ENCODE measurements at regions not wholly inside any gene's neighbourhood (a gene's known extent, or its start where the extent isn't known, plus 50 kb on each side); places are given as distances from the start of the nearest gene placed in this dataset.
"Not testable (repeated sequence)": the region's sequence is repeated elsewhere in the genome, so short reads cannot be mapped to it uniquely, and the experiment has no call there.

- no peak for DNase-seq
These were observed 169.0 kb upstream of the TSC22D2 start for GRCh38 chr3:150238995-150239619.

DNA sequence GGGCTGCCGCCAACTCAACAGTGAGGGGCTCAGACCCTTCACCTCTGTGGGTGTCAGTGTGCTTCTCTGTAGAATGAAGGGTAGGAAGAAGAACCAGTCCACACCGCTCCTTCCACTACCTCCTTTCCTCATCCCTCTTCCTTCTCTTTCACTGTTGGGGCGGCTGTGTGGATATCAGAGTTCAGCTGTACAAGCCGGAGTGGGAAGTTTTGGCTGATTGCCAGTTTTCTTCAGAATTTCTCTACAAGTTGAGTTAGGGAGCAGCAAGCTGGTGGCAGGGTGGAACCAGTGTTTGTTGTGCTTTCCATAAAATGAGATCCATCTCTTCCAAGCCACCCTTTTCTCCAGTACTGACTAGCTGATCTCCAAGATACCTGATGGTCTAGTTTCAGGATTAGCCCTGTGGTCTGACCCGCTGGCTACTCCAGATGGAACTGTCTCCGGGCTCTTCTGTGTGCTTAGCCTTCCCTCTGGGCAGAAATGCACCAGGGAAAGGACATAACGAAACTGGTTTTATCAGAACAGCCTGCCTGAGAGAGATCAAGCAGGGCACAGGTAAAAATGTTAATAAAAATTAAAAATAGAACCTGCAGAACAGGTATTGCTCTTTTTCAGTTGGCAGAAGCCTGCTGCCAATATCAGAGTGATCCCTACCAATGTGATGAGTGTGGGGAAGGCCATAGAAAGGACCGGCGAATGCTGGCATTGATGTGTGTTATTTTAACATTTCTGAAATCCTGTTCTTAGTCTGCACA lies 169.9 kb upstream of the TSC22D2 start:
- DNase-seq, result no peak

DNA sequence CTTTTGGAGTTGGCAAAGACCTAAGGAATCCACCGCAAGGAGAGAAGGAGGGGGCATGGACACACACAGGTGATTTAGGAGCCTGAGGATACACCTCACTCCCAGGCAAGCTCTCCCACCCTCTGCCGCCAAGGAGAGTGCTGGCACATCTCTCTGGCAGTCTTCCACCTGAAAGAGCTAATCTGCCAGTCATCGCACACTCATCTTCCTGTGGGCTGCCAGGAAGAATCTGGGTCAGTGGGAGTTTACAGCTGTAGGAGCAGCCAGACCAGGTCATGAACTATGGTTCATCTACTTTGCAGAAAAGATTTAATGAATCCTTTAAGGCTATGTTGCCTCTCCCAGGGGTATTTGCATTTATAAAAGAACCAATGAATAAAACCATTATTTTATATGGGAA lies 170.6 kb upstream of the TSC22D2 start:
- DNase-seq, result no peak

- no peak for DNase-seq
These were observed 171.6 kb upstream of the TSC22D2 start for GRCh38 chr3:150236316-150237082.

DNA sequence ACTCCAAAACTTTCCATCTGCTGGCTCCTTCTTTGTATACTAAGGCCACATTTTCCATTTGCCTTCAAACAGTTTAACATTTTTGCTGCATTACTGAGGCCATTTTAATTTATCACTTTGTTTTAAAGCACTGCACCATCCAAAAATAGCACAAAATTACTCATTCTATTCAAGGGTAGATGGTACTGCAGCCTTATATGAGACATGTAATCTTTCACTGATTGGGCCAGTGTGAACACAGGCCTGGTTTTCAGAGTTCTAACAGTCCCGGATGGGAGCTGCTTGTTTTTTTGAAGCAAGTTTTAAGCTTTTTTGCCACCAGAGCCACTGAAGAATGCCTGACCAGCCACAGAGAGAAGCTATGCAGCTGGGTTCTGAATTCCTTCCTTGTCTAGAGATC lies 172.3 kb upstream of the TSC22D2 start:
- DNase-seq, result no peak

DNA sequence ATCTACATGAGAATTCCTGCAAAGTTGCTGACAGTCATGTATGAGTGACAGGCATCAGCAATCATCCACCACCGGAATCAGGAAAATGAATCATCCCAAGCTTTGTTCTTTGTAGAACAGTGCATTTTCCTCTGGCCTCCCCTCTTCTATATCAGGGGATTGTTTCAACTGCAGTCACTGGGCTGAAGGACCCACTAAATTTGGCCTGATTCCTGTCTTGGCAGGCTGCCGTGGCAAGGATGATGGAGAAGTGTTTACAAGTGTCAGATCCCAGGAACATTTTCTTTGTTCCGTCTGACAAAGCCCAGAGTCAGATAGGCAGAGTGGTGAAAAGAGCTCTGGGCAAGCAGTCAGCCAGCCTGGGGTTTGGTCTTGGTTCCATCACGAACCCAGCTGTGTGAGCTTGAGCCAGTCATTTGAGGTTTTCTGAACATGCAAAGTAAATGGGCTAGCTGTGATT lies 175.1 kb upstream of the TSC22D2 start:
- DNase-seq, result no peak

DNA sequence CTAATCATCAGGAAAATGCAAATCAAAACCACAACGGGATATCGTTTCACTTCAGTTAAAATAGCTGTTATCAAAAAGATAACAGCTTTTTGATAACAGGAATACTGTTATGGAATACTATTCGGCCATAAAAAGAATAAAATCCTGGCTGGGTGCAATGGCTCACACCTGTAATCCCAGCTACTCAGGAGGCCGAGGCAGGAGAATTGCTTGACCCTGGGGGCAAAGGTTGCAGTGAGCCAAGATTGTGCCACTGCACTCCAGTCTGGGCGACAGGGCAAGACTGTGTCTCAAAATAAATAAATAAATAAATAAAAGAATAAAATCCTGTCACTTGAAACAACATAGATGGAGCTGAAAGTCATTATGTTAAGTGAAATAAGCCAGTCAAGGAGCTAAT lies 178.1 kb upstream of the TSC22D2 start:
- no peak for DNase-seq

GRCh38 chr3:150228626-150229025 lies 179.5 kb upstream of the TSC22D2 start:
- not testable (repeated sequence) for DNase-seq

DNA sequence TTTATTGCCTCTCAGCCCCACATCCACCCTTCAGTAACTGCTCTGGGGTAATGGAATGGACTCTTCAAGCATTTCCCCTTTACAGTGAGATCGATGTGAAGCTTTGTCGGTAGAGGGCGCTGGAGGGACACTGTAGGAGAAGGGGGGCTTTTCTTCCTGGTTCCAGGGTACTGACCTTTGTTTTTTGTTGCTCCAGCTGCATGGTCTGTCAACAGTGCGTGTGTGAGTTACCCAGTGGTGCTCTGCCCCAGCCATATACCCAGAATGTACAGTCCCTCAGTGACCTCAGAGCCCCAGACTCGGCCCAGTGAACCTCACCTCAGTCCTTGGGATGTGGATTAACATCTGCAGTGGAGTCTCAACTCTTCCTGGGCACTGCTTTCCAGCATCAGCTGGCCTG lies 180.3 kb upstream of the TSC22D2 start:
- DNase-seq, result peak; percentile 80

- no peak for DNase-seq
These were observed 182.1 kb upstream of the TSC22D2 start for GRCh38 chr3:150225986-150226385.

GRCh38 chr3:150223558-150223957 lies 184.5 kb upstream of the TSC22D2 start:
- no peak for DNase-seq

GRCh38 chr3:150222691-150223489 lies 185.2 kb upstream of the TSC22D2 start:
- DNase-seq, result no peak

DNA sequence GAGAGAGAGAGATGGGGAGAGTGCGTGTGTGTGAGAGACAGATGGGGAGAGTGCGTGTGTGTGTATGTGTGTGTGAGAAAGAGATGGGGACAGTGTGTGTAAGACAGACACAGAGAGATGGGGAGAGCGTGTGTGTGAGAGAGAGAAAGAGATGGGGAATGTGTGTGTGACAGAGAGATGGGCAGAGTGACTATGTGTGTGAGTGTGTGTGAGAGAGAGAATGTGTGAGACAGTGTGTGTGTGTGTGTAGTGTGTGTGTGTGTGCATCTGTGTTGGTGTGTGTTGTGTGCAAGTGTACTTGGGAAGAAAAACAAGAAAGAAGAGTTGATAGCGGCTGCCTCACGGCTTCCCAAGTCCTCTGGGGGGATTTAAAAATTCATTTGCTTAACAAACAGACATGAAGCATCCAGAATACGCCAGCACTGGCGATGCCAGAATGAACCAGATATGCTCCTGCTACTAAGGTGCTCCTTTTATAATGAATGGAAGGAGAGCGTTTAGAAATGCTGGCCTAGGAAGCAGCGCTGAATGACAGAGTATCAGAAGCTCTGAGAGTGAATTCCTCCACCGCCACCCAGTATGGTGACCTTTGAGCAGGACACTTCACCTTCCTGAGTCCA lies 186.1 kb upstream of the TSC22D2 start:
- DNase-seq, result no peak

DNA sequence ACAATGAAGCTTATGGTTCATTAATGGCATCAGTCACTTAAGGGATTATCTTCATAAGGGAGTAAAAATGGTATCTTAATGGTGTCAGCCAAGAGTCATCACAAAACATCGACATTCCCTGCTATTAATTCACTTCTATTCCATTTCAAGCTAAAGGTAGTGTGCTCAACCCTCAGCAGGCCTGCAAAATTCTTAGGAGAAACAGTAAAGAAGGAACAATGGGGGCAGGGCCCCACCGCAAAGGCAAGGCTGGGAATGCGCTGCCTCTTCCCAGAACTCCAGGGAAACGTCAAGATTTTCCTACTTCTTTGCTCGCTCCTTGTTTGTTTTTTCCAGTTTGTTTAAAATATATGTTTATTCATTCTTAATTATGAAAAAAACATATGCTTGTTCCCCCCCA lies 187.3 kb upstream of the TSC22D2 start:
- no peak for DNase-seq

GRCh38 chr3:150220041-150220440 lies 188.1 kb upstream of the TSC22D2 start:
- DNase-seq, result no peak

GRCh38 chr3:150218841-150219240 lies 189.3 kb upstream of the TSC22D2 start:
- no peak for DNase-seq

GRCh38 chr3:150218236-150218635 lies 189.9 kb upstream of the TSC22D2 start:
- no peak for DNase-seq

DNA sequence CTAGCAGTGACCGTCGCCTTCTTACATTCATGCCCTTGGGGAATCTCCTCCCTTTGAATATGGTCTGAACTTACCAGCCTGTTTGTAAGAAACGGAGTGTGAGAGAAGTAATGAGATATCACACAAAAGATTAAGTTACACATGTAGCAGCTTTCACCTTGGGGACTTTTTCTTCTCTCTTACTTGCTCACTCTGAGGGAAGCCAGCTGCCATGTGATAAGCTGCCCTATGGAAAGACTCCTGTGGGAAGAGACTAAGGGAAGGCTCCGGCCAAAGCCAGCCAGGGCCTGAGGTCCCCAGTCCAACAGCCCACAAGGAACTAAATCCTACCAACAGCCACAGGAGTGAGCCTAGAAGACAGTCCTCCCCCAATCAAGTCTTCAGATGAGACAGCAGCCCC lies 190.4 kb upstream of the TSC22D2 start:
- no peak for DNase-seq

GRCh38 chr3:150216866-150217600 lies 191.1 kb upstream of the TSC22D2 start:
- no peak for DNase-seq

DNA sequence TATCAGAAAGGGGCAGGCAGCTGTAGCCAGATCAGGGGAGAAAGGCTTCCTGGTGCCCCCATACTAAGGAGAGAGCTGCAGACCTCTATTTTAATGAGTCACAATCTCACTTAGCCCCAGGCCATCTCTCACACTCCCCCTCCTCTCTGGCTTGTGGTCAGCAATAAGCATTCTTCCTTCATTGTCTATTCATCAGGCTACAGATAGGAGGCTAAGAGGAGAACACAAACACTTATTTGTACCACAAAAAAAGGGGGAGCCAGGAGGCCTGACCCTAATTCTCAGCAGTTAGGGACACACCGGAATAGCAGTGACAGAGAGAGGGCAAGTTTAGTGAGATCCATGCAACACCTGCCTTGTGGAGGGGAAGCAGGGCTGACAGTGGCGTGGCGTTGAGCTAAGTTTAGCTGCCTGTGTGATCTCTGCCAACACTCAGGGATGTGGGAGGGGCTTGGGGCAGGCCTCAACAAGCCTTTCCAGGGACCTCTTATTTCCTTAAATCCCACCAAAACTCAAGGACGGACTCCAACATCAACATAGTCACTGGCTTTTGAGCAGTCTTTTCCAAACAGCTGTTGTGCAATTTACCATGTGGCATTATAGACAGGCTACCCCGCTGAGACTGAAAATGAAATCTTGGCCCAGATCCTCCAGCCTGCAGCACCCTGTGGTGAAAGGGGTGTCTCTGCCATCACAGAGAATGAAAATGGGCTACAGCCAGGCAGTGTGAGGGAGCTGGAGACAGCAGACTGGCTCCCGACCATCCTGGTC lies 191.9 kb upstream of the TSC22D2 start:
- DNase-seq, result no peak

- DNase-seq, result no peak
These were observed 192.5 kb upstream of the TSC22D2 start for GRCh38 chr3:150215616-150216015.

Data from stimulated activated CD8-positive, alpha-beta memory T cell treated with anti-CD3 and anti-CD28 coated beads, Interleukin-4, amount 100 ng/mL, for 48 hours (primary cell).